Cardiac muscle cell (in vitro differentiated cells and primary cell): ENCODE measurements at regions not wholly inside any gene's neighbourhood (a gene's known extent, or its start where the extent isn't known, plus 50 kb on each side); places are given as distances from the start of the nearest gene placed in this dataset.
A peak's percentile ranks its signal among the peaks of the same experiment; 100 is the strongest.

ENCODE experiments used
- DNase-seq, 2 donors: peaks; one replicate each; pipeline versions ENCODE4 v3.0.0 to v3.0.0-alpha.2; 2010 to 2017; ENCODE audit warnings: low read depth in 1 of 2, low spot score in 1 of 2
- H3K27ac ChIP-seq: fragments of 200-600 bp; sonication (generic); 2 replicates; pipeline ENCODE4 v1.5.1; 2016
- H3K27me3 ChIP-seq: fragments of 200-600 bp; sonication (generic); 2 replicates; pipeline ENCODE4 v1.6.0; 2016; ENCODE audit warnings: control low read depth
- H3K36me3 ChIP-seq: fragments of 200-600 bp; sonication (generic); 2 replicates; pipeline ENCODE4 v1.5.1; 2016; ENCODE audit warnings: control low read depth
- H3K4me1 ChIP-seq: fragments of 200-600 bp; sonication (generic); 2 replicates; pipeline ENCODE4 v1.8.1; 2017; ENCODE audit warnings: low read depth, mild to moderate bottlenecking, mixed run types
- H3K4me3 ChIP-seq: fragments of 200-600 bp; sonication (generic); 2 replicates; pipeline ENCODE4 v1.5.1; 2016; ENCODE audit warnings: mild to moderate bottlenecking
- H3K9me3 ChIP-seq: fragments of 200-600 bp; sonication (generic); 2 replicates; pipeline ENCODE4 v1.5.1; 2017; ENCODE audit warnings: low read depth, mild to moderate bottlenecking, control low read depth
- CTCF ChIP-seq: IDR thresholded peaks from 2 replicates; pipeline ENCODE4 v1.5.1; 2012; ENCODE audit warnings: low read depth, mild to moderate bottlenecking, low read length

GRCh38 chr12:107236824-107237511, 143.6 kb upstream of the CRY1 start:
- Histone ChIP-seq H3K27me3 (peaks cover 2% of the 10 kb centered on the region), H3K9me3 (no peaks in the 10 kb centered on the region), H3K4me1 (no peaks in the 10 kb centered on the region), H3K36me3 (no peaks in the 10 kb centered on the region), H3K27ac (no peak overlapping the region), H3K4me3 (no peak overlapping the region)
- DNase-seq = no peak
- no peak for TF ChIP-seq CTCF

- no peaks in the 10 kb centered on the region for H3K36me3 ChIP-seq
- H3K4me3 ChIP-seq = no peak overlapping the region
- H3K4me1 ChIP-seq = no peaks in the 10 kb centered on the region
- H3K9me3 ChIP-seq = no peaks in the 10 kb centered on the region
- no peak for TF ChIP-seq CTCF
- peaks cover 2% of the 10 kb centered on the region for H3K27me3 ChIP-seq
- DNase-seq = no peak
- no peak overlapping the region for H3K27ac ChIP-seq
These were observed 144.9 kb upstream of the CRY1 start for GRCh38 chr12:107238296-107238695.

- Histone ChIP-seq H3K4me1 (no peaks in the 10 kb centered on the region), H3K27ac (no peak overlapping the region), H3K27me3 (no peaks in the 10 kb centered on the region), H3K36me3 (no peaks in the 10 kb centered on the region), H3K9me3 (no peaks in the 10 kb centered on the region), H3K4me3 (no peak overlapping the region)
- TF ChIP-seq CTCF = no peak
- DNase-seq = no peak
These were observed 148.1 kb upstream of the CRY1 start for GRCh38 chr12:107241411-107241810.

GRCh38 chr12:107242189-107242588, 148.8 kb upstream of the CRY1 start:
- TF ChIP-seq CTCF = no peak
- Histone ChIP-seq H3K27me3 (no peaks in the 10 kb centered on the region), H3K4me3 (no peak overlapping the region), H3K9me3 (no peaks in the 10 kb centered on the region), H3K27ac (no peak overlapping the region), H3K36me3 (no peaks in the 10 kb centered on the region), H3K4me1 (no peaks in the 10 kb centered on the region)
- peak in 1 of 2 donors; percentile 31 for DNase-seq

GRCh38 chr12:107243341-107243740, 150.0 kb upstream of the CRY1 start:
- Histone ChIP-seq H3K36me3 (no peaks in the 10 kb centered on the region), H3K27me3 (no peaks in the 10 kb centered on the region), H3K4me3 (no peak overlapping the region), H3K4me1 (no peaks in the 10 kb centered on the region), H3K27ac (no peak overlapping the region), H3K9me3 (no peaks in the 10 kb centered on the region)
- no peak for DNase-seq
- TF ChIP-seq CTCF = no peak
